SK-N-SH (cell line): ENCODE measurements at regions not wholly inside any gene's neighbourhood (a gene's known extent, or its start where the extent isn't known, plus 50 kb on each side); places are given as distances from the start of the nearest gene placed in this dataset.
A peak's percentile ranks its signal among the peaks of the same experiment; 100 is the strongest.

Experiments
- CTCF ChIA-PET: fragments of 300-600, 350-600 bp; formaldehyde crosslinking; extraction: SDS; loops from one replicate; lab custom pipeline; 2021; lab: Yijun Ruan, JAX
- POLR2A ChIA-PET: fragments of 350-600 bp; sonication (Branson Sonifier 250); formaldehyde crosslinking; extraction: SDS; loops from one replicate; lab custom pipeline; 2020; ENCODE audit warnings: antibody characterized with exemption, inconsistent platforms; lab: Yijun Ruan, JAX
- DNase-seq: peaks from one replicate; pipeline ENCODE4 v3.0.0; 2012
- H2AFZ ChIP-seq: fragments of 200-600 bp; sonication (generic); 2 replicates; pipeline ENCODE4 v1.8.1; 2016; ENCODE audit warnings: antibody characterized with exemption, mild to moderate bottlenecking, low read depth
- H3F3A ChIP-seq: fragments of 200-600 bp; sonication (generic); replicated peaks from 2 replicates; pipeline ENCODE3; 2016; ENCODE audit warnings: antibody characterized with exemption, mild to moderate bottlenecking; ENCODE audit not compliant: insufficient read depth
- H3K27ac ChIP-seq, 2 experiments: fragments of 200-500 bp in 1 of 2; fragments of 200-600 bp in 1 of 2; sonication (Bioruptor generic) in 1 of 2; sonication (generic), shearing (Covaris generic) in 1 of 2; 2 replicates each; pipeline versions ENCODE4 v1.5.1 to v1.6.1; 2014 to 2016; ENCODE audit warnings: low read depth in 2 of 2, inconsistent platforms in 1 of 2, low read length in 1 of 2, mild to moderate bottlenecking in 1 of 2, mixed read lengths in 1 of 2
- H3K27me3 ChIP-seq: fragments of 200-600 bp; sonication (generic), shearing (Covaris generic); 2 replicates; pipeline ENCODE4 v1.6.1; 2016; ENCODE audit warnings: mixed run types; ENCODE audit not compliant: insufficient read depth
- H3K36me3 ChIP-seq, 2 experiments: fragments of 200-500 bp in 1 of 2; fragments of 200-600 bp in 1 of 2; sonication (Bioruptor generic) in 1 of 2; sonication (generic) in 1 of 2; replicated peaks in 1 of 2; 2 replicates each; pipeline versions ENCODE3 to v1.5.1; 2014 to 2016; ENCODE audit warnings: low read length in 1 of 2, mild to moderate bottlenecking in 1 of 2; ENCODE audit not compliant: insufficient read depth in 2 of 2, control insufficient read depth in 1 of 2
- H3K4me1 ChIP-seq, 2 experiments: fragments of 200-500 bp in 1 of 2; fragments of 200-600 bp in 1 of 2; sonication (Bioruptor generic) in 1 of 2; sonication (generic), shearing (Covaris generic) in 1 of 2; 2 replicates each; pipeline versions ENCODE4 v1.5.1 to v1.6.1; 2014 to 2016; ENCODE audit warnings: low read depth in 1 of 2, low read length in 1 of 2, mixed run types in 1 of 2; ENCODE audit not compliant: insufficient read depth in 2 of 2, control insufficient read depth in 1 of 2
- H3K4me2 ChIP-seq: fragments of 200-600 bp; sonication (generic), shearing (Covaris generic); 2 replicates; pipeline ENCODE4 v1.6.1; 2017; ENCODE audit warnings: mixed run types
- H3K4me3 ChIP-seq, 2 experiments: fragments of 200-500 bp in 1 of 2; fragments of 200-600 bp in 1 of 2; sonication (Bioruptor generic) in 1 of 2; sonication (generic), shearing (Covaris generic) in 1 of 2; 2 replicates each; pipeline versions ENCODE4 v1.5.1 to v1.8.1; 2014 to 2016; ENCODE audit warnings: low read depth in 2 of 2, inconsistent platforms in 1 of 2, low read length in 1 of 2, mild to moderate bottlenecking in 1 of 2, mixed read lengths in 1 of 2, moderate library complexity in 1 of 2
- H3K79me2 ChIP-seq: fragments of 200-600 bp; sonication (generic); 2 replicates; pipeline ENCODE4 v1.8.1; 2017; ENCODE audit warnings: mild to moderate bottlenecking; ENCODE audit not compliant: insufficient read depth
- H3K9ac ChIP-seq: fragments of 200-600 bp; sonication (generic); 2 replicates; pipeline ENCODE4 v1.6.1; 2017; ENCODE audit warnings: mixed run types
- H3K9me2 ChIP-seq: fragments of 200-600 bp; sonication (generic); 2 replicates; pipeline ENCODE4 v1.6.1; 2017; ENCODE audit warnings: mixed run types
- H3K9me3 ChIP-seq: fragments of 200-600 bp; sonication (generic); 2 replicates; pipeline ENCODE4 v1.6.1; 2017; ENCODE audit warnings: mixed run types, mild to moderate bottlenecking, moderate library complexity
- H4K20me1 ChIP-seq: fragments of 200-600 bp; sonication (generic); 2 replicates; pipeline ENCODE4 v1.6.1; 2017; ENCODE audit warnings: mild to moderate bottlenecking, mixed run types; ENCODE audit not compliant: insufficient read depth
- FOSL2 ChIP-seq: IDR thresholded peaks from 2 replicates; pipeline ENCODE4 v1.4.0; 2012; ENCODE audit warnings: low read depth, mild to moderate bottlenecking, moderate library complexity, borderline replicate concordance
- GATA2 ChIP-seq: sonication (generic); formaldehyde crosslinking; IDR thresholded peaks from 2 replicates; pipeline ENCODE4 v1.5.0; 2020; ENCODE audit warnings: mild to moderate bottlenecking, missing genetic modification reagents
- MEF2A ChIP-seq: IDR thresholded peaks from 2 replicates; pipeline ENCODE4 v1.4.0; 2012; ENCODE audit warnings: low read depth, borderline replicate concordance
- MXI1 ChIP-seq: IDR thresholded peaks from 2 replicates; pipeline ENCODE4 v1.6.1; 2012; ENCODE audit warnings: mild to moderate bottlenecking, low read depth, low read length, improper control_type of control experiment
- NFIC ChIP-seq: IDR thresholded peaks from 2 replicates; pipeline ENCODE4 v1.4.0; 2012; ENCODE audit warnings: borderline replicate concordance
- RAD21 ChIP-seq: IDR thresholded peaks from 2 replicates; pipeline ENCODE4 v1.6.1; 2012; ENCODE audit warnings: mild to moderate bottlenecking, low read length
- RCOR1 ChIP-seq: fragments of 150-350 bp; IDR thresholded peaks from 2 replicates; pipeline ENCODE4 v1.6.1; 2017; ENCODE audit warnings: antibody characterized with exemption, low read length
- RXRA ChIP-seq: IDR thresholded peaks from 2 replicates; pipeline ENCODE4 v1.4.0; 2012; ENCODE audit warnings: low read depth, mild to moderate bottlenecking, borderline replicate concordance
- WGBS: methylation state at CpG from one replicate; pipeline ENCODE4 v1.1.6; 2017; ENCODE audit warnings: low lambda C conversion rate; 5-methylcytosine and 5-hydroxymethylcytosine counted together
- TF ChIP-seq, protein P1 (sequence below): IDR thresholded peaks from 2 replicates; pipeline ENCODE4; 2012
- TF ChIP-seq, protein P2 (sequence below): fragments of 200-600 bp; sonication (generic); IDR thresholded peaks from 2 replicates; pipeline ENCODE4 v1.6.1; 2017; ENCODE audit warnings: antibody characterized with exemption, mild to moderate bottlenecking, moderate library complexity
- TF ChIP-seq, protein P3 (sequence below): IDR thresholded peaks from 2 replicates; pipeline ENCODE4 v1.4.0; 2012; ENCODE audit warnings: low read depth, borderline replicate concordance
- TF ChIP-seq, protein P4 (sequence below): IDR thresholded peaks from 2 replicates; pipeline ENCODE4 v1.4.0; 2012; ENCODE audit warnings: low read depth, borderline replicate concordance

DNA sequence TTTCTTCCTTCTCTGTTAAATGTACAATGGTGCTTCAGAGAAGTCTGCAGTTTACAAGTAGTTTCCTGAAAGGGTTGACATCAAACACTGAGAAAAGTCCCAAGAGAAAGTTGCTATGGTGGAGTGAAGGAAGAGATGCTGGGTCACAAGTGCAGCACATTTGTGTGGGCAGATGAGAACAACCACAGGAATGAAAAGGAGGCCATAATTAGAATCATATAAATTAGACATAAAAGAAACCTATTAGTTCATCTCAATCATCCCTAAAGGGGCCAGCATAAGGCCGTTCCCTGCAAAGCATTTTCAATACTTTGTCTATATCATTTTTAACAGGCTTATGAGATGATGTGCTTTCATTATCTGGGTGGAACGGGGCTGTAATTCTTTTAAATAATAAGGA is 359.2 kb downstream of the IRS2 start:
- Histone ChIP-seq H3K9me2 (no peaks in the 10 kb centered on the region), H3K4me1 (peaks cover 0 to 10% of the 10 kb centered on the region in 2 experiments; a peak in 1 of 4 replicates), H2AFZ (0 out of 2 replicates have a peak overlapping the region, but pooled peaks have one; percentile 8), H3K4me2 (no peak overlapping the region), H3K9me3 (no peaks in the 10 kb centered on the region), H3K27ac (no peak overlapping the region), H3K9ac (no peak overlapping the region), H3K79me2 (no peaks in the 10 kb centered on the region), H3F3A (no peaks in the 10 kb centered on the region), H3K36me3 (no peaks in the 10 kb centered on the region), H3K4me3 (no peak overlapping the region), H3K27me3 (no peaks in the 10 kb centered on the region), H4K20me1 (no peaks in the 10 kb centered on the region)
- WGBS: 93% methylated on average over 2 of the region's 2 CpGs
- TF ChIP-seq, protein P1, sequence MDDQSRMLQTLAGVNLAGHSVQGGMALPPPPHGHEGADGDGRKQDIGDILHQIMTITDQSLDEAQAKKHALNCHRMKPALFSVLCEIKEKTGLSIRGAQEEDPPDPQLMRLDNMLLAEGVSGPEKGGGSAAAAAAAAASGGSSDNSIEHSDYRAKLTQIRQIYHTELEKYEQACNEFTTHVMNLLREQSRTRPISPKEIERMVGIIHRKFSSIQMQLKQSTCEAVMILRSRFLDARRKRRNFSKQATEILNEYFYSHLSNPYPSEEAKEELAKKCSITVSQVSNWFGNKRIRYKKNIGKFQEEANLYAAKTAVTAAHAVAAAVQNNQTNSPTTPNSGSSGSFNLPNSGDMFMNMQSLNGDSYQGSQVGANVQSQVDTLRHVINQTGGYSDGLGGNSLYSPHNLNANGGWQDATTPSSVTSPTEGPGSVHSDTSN: no peak
- DNase-seq: no peak
- ChIA-PET POLR2A (no interaction called here), CTCF (no interaction called here)

DNA sequence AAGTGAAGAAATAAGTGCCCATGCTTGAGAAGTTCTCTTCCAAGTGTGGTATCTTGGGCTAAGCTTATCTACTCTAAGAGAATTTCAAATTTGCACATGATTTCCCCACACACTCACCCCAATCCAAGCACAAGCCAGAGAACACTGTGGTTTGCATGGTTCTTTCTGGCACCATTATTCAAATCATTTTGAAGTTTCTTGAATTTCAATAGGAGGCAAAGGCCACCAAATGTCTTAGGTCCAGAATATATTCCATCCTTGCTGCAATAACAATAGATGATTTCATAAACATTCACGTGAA is 359.7 kb downstream of the IRS2 start:
- Histone ChIP-seq H3K4me2 (no peak overlapping the region), H3K79me2 (no peaks in the 10 kb centered on the region), H3F3A (no peaks in the 10 kb centered on the region), H3K36me3 (no peaks in the 10 kb centered on the region), H3K27ac (no peak overlapping the region), H2AFZ (no peak overlapping the region), H3K27me3 (no peaks in the 10 kb centered on the region), H3K9me2 (no peaks in the 10 kb centered on the region), H3K4me1 (peaks cover 0 to 10% of the 10 kb centered on the region in 2 experiments; a peak in 1 of 4 replicates), H4K20me1 (no peaks in the 10 kb centered on the region), H3K9ac (no peak overlapping the region), H3K4me3 (no peak overlapping the region), H3K9me3 (no peaks in the 10 kb centered on the region)
- CTCF ChIA-PET: no interaction called here
- POLR2A ChIA-PET: no interaction called here
- 92% methylated on average over 1 of the region's 1 CpG for WGBS
- no peak for TF ChIP-seq MXI1
- no peak for TF ChIP-seq NFIC
- TF ChIP-seq MEF2A: no peak
- TF ChIP-seq, protein P2, sequence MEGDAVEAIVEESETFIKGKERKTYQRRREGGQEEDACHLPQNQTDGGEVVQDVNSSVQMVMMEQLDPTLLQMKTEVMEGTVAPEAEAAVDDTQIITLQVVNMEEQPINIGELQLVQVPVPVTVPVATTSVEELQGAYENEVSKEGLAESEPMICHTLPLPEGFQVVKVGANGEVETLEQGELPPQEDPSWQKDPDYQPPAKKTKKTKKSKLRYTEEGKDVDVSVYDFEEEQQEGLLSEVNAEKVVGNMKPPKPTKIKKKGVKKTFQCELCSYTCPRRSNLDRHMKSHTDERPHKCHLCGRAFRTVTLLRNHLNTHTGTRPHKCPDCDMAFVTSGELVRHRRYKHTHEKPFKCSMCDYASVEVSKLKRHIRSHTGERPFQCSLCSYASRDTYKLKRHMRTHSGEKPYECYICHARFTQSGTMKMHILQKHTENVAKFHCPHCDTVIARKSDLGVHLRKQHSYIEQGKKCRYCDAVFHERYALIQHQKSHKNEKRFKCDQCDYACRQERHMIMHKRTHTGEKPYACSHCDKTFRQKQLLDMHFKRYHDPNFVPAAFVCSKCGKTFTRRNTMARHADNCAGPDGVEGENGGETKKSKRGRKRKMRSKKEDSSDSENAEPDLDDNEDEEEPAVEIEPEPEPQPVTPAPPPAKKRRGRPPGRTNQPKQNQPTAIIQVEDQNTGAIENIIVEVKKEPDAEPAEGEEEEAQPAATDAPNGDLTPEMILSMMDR: no peak
- TF ChIP-seq FOSL2: no peak
- DNase-seq: no peak

DNA sequence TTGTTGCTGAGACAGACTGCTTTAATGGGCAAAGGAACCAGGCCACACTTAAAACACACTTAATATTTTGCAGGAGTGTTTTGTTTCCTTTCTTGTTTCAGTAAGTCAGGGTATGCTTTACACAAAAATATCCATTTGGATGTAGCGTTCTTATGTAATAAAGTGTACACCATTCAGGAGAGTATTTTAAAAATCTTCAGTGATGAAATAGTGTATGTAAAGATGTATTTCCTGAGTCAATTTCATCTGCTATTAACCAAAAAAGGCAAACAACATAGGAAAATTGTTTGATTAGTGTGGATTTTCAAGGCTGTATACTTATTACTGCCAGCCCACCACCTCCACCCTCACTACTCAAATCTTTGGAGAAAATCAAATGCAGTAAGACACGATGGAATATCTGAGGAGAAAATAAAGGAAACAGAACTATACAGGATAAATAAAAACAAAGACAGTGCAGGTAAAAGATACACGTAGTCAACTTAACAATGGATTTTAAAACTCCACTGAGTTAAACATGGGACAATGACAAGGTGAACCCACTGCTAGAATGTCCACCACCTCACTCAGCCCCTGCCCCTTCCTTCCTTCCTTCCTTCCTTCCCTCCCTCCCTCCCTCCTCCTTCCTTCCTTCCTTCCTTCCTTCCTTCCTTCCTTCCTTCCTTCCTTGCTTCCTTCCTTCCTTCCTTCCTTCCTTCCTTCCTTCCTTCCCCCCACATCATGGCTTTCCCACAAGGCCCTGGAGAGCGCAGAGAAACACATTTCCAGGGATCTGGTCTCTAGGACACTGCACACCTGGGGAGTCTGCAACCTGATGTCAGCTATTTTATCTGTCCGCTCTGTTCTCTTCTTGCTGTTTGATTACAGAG is 360.3 kb downstream of the IRS2 start:
- H3K36me3 ChIP-seq: no peaks in the 10 kb centered on the region
- no peak overlapping the region for H3K4me2 ChIP-seq
- ChIA-PET CTCF (no interaction called here), POLR2A (no interaction called here)
- no peaks in the 10 kb centered on the region for H3K9me3 ChIP-seq
- H3K4me1 ChIP-seq: peaks cover 0 to 10% of the 10 kb centered on the region in 2 experiments; a peak in 1 of 4 replicates
- H3F3A ChIP-seq: no peaks in the 10 kb centered on the region
- H3K9ac ChIP-seq: no peak overlapping the region
- no peaks in the 10 kb centered on the region for H3K79me2 ChIP-seq
- H3K27me3 ChIP-seq: no peaks in the 10 kb centered on the region
- no peak overlapping the region for H3K27ac ChIP-seq
- no peak for DNase-seq
- no peak for TF ChIP-seq NFIC
- TF ChIP-seq, protein P2: no peak
- no peak for TF ChIP-seq RAD21
- no peak for TF ChIP-seq RCOR1
- no peak for TF ChIP-seq RXRA
- TF ChIP-seq, protein P3, sequence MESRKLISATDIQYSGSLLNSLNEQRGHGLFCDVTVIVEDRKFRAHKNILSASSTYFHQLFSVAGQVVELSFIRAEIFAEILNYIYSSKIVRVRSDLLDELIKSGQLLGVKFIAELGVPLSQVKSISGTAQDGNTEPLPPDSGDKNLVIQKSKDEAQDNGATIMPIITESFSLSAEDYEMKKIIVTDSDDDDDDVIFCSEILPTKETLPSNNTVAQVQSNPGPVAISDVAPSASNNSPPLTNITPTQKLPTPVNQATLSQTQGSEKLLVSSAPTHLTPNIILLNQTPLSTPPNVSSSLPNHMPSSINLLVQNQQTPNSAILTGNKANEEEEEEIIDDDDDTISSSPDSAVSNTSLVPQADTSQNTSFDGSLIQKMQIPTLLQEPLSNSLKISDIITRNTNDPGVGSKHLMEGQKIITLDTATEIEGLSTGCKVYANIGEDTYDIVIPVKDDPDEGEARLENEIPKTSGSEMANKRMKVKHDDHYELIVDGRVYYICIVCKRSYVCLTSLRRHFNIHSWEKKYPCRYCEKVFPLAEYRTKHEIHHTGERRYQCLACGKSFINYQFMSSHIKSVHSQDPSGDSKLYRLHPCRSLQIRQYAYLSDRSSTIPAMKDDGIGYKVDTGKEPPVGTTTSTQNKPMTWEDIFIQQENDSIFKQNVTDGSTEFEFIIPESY: no peak
- TF ChIP-seq, protein P4, sequence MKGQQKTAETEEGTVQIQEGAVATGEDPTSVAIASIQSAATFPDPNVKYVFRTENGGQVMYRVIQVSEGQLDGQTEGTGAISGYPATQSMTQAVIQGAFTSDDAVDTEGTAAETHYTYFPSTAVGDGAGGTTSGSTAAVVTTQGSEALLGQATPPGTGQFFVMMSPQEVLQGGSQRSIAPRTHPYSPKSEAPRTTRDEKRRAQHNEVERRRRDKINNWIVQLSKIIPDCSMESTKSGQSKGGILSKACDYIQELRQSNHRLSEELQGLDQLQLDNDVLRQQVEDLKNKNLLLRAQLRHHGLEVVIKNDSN: no peak
- no peak for TF ChIP-seq GATA2 (CRISPR knock-in tag)
- H2AFZ ChIP-seq: no peak overlapping the region
- H3K4me3 ChIP-seq: no peak overlapping the region
- 75% methylated on average over 5 of the region's 5 CpGs for WGBS
- no peaks in the 10 kb centered on the region for H3K9me2 ChIP-seq
- no peaks in the 10 kb centered on the region for H4K20me1 ChIP-seq
